ENCODE measurements at regions not wholly inside any gene's neighbourhood (a gene's known extent, or its start where the extent isn't known, plus 50 kb on each side); places are given as distances from the start of the nearest gene placed in this dataset.

- Histone ChIP-seq H3K27ac (no peak overlapping the region), H3K4me3 (no peak overlapping the region), H3K36me3 (no peaks in the 10 kb centered on the region), H3K4me1 (ENCODE audit: control insufficient read depth in 1 of 2, low read depth in 2 of 2) (no peaks in the 10 kb centered on the region), H3K9me3 (peaks cover 3% of the 10 kb centered on the region), H3K27me3 (replicated peaks; ENCODE audit: insufficient read depth) (no peaks in the 10 kb centered on the region)
- TF ChIP-seq CTCF (IDR thresholded peaks at IDR 0.05): no peak
- no peak for ATAC-seq (ENCODE audit: insufficient number of reproducible peaks, low FRiP score, low read depth)
- no peak for DNase-seq (ENCODE audit: low spot score)
These were observed 675.1 kb downstream of the UQCRFS1 start for GRCh38 chr19:28537896-28538295.

- Histone ChIP-seq H3K27ac (no peak overlapping the region), H3K27me3 (replicated peaks; ENCODE audit: insufficient read depth) (no peaks in the 10 kb centered on the region), H3K9me3 (peaks cover 3% of the 10 kb centered on the region), H3K36me3 (no peaks in the 10 kb centered on the region), H3K4me1 (ENCODE audit: control insufficient read depth in 1 of 2, low read depth in 2 of 2) (no peaks in the 10 kb centered on the region), H3K4me3 (no peak overlapping the region)
- ATAC-seq (ENCODE audit: insufficient number of reproducible peaks, low FRiP score, low read depth) (no peak), DNase-seq (ENCODE audit: low spot score) (no peak)
- TF ChIP-seq CTCF (IDR thresholded peaks at IDR 0.05): no peak
These were observed 675.9 kb downstream of the UQCRFS1 start for GRCh38 chr19:28537079-28537478.

GRCh38 chr19:28535352-28535775 is 677.6 kb downstream of the UQCRFS1 start:
- Histone ChIP-seq H3K4me1 (ENCODE audit: control insufficient read depth in 1 of 2, low read depth in 2 of 2) (no peaks in the 10 kb centered on the region), H3K27me3 (replicated peaks; ENCODE audit: insufficient read depth) (no peaks in the 10 kb centered on the region), H3K27ac (no peak overlapping the region), H3K9me3 (peaks cover 3% of the 10 kb centered on the region), H3K4me3 (no peak overlapping the region), H3K36me3 (no peaks in the 10 kb centered on the region)
- no peak for DNase-seq (ENCODE audit: low spot score)
- ATAC-seq (ENCODE audit: insufficient number of reproducible peaks, low FRiP score, low read depth): no peak
- no peak for TF ChIP-seq CTCF (IDR thresholded peaks at IDR 0.05)

- no peaks in the 10 kb centered on the region for H3K27me3 ChIP-seq (replicated peaks; ENCODE audit: insufficient read depth)
- H3K9me3 ChIP-seq: peaks cover 3% of the 10 kb centered on the region
- DNase-seq (ENCODE audit: low spot score) (no peak), ATAC-seq (ENCODE audit: insufficient number of reproducible peaks, low FRiP score, low read depth) (no peak)
- no peak overlapping the region for H3K27ac ChIP-seq
- no peak overlapping the region for H3K4me3 ChIP-seq
- no peaks in the 10 kb centered on the region for H3K36me3 ChIP-seq
- no peak for TF ChIP-seq CTCF (IDR thresholded peaks at IDR 0.05)
- no peaks in the 10 kb centered on the region for H3K4me1 ChIP-seq (ENCODE audit: control insufficient read depth in 1 of 2, low read depth in 2 of 2)
These were observed 678.1 kb downstream of the UQCRFS1 start for GRCh38 chr19:28534766-28535351.

- no peaks in the 10 kb centered on the region for H3K27me3 ChIP-seq (replicated peaks; ENCODE audit: insufficient read depth)
- peaks cover 3% of the 10 kb centered on the region for H3K9me3 ChIP-seq
- H3K4me1 ChIP-seq (ENCODE audit: control insufficient read depth in 1 of 2, low read depth in 2 of 2): no peaks in the 10 kb centered on the region
- TF ChIP-seq CTCF (IDR thresholded peaks at IDR 0.05): no peak
- no peak for ATAC-seq (ENCODE audit: insufficient number of reproducible peaks, low FRiP score, low read depth)
- H3K27ac ChIP-seq: no peak overlapping the region
- DNase-seq (ENCODE audit: low spot score): no peak
- H3K4me3 ChIP-seq: no peak overlapping the region
- H3K36me3 ChIP-seq: no peaks in the 10 kb centered on the region
These were observed 680.1 kb downstream of the UQCRFS1 start for GRCh38 chr19:28532765-28533341.
